MM.1S (cell line): ENCODE measurements at regions not wholly inside any gene's neighbourhood (a gene's known extent, or its start where the extent isn't known, plus 50 kb on each side); places are given as distances from the start of the nearest gene placed in this dataset.

Experiments used
- DNase-seq: peaks from one replicate; pipeline ENCODE4 v3.0.0-alpha.2; 2015
- H2AFZ ChIP-seq: fragments of 300-600 bp; sonication (generic); 2 replicates; pipeline ENCODE4 v1.6.0; 2016; ENCODE audit warnings: antibody characterized with exemption, low read length
- H3F3A ChIP-seq: fragments of 300-600 bp; sonication (generic); 2 replicates; pipeline ENCODE4 v1.6.1; 2016; ENCODE audit warnings: mild to moderate bottlenecking, antibody characterized with exemption, low read length, moderate library complexity, mixed read lengths; ENCODE audit not compliant: insufficient read depth
- H3K27ac ChIP-seq: fragments of 300-600 bp; sonication (generic); 2 replicates; pipeline ENCODE4 v1.5.1; 2016; ENCODE audit warnings: mild to moderate bottlenecking, low read length
- H3K27me3 ChIP-seq: fragments of 300-600 bp; sonication (generic); replicated peaks from 2 replicates; pipeline ENCODE4 v1.6.0; 2016; ENCODE audit warnings: low read length; ENCODE audit not compliant: insufficient read depth
- H3K36me3 ChIP-seq: fragments of 300-600 bp; sonication (generic); replicated peaks from 2 replicates; pipeline ENCODE4 v1.6.1; 2016; ENCODE audit warnings: mild to moderate bottlenecking, low read length, mixed read lengths; ENCODE audit not compliant: insufficient read depth
- H3K4me1 ChIP-seq: fragments of 300-600 bp; sonication (generic); 2 replicates; pipeline ENCODE4 v1.6.1; 2016; ENCODE audit warnings: low read length, mixed read lengths
- H3K4me2 ChIP-seq: fragments of 300-600 bp; sonication (generic); 2 replicates; pipeline ENCODE4 v1.6.0; 2016; ENCODE audit warnings: low read depth, low read length
- H3K4me3 ChIP-seq: fragments of 300-600 bp; sonication (generic); 2 replicates; pipeline ENCODE4 v1.5.1; 2016; ENCODE audit warnings: low read length, mixed read lengths
- H3K79me2 ChIP-seq: fragments of 300-600 bp; sonication (generic); 2 replicates; pipeline ENCODE4 v1.6.1; 2016; ENCODE audit warnings: mixed run types, low read length, mixed read lengths
- H3K9ac ChIP-seq: fragments of 300-600 bp; sonication (generic); 2 replicates; pipeline ENCODE4 v1.6.1; 2016; ENCODE audit warnings: low read length, mixed read lengths
- H3K9me2 ChIP-seq: fragments of 300-600 bp; sonication (generic); replicated peaks from 2 replicates; pipeline ENCODE4 v1.6.1; 2016; ENCODE audit warnings: mild to moderate bottlenecking, low read length, mixed read lengths; ENCODE audit not compliant: insufficient read depth
- H3K9me3 ChIP-seq: fragments of 300-600 bp; sonication (generic); replicated peaks from 2 replicates; pipeline ENCODE4 v1.6.1; 2016; ENCODE audit warnings: mild to moderate bottlenecking, low read length, mixed read lengths; ENCODE audit not compliant: insufficient read depth
- H4K20me1 ChIP-seq: fragments of 300-600 bp; sonication (generic); 2 replicates; pipeline ENCODE4 v1.6.1; 2016; ENCODE audit warnings: mild to moderate bottlenecking, low read length, moderate library complexity, mixed read lengths; ENCODE audit not compliant: insufficient read depth
- CTCF ChIP-seq: fragments of 300-600 bp; sonication (generic); IDR thresholded peaks from 2 replicates; pipeline ENCODE4 v1.5.1; 2016; ENCODE audit warnings: antibody characterized with exemption, low read length, mixed read lengths
- EZH2 ChIP-seq: fragments of 300-600 bp; sonication (generic); optimal IDR thresholded peaks from 2 replicates; pipeline ENCODE3; 2017; ENCODE audit warnings: low read depth, mild to moderate bottlenecking, antibody characterized with exemption, low read length, mixed read lengths
- EZH2phosphoT487 ChIP-seq: fragments of 300-600 bp; sonication (generic); IDR thresholded peaks from 2 replicates; pipeline ENCODE4 v1.6.1; 2018; ENCODE audit warnings: antibody characterized with exemption, low read length

- DNase-seq = no peak
- H3K79me2 ChIP-seq = no peaks in the 10 kb centered on the region
- no peaks in the 10 kb centered on the region for H3K9me2 ChIP-seq
- no peaks in the 10 kb centered on the region for H3K27me3 ChIP-seq
- no peaks in the 10 kb centered on the region for H3K9me3 ChIP-seq
- H3K27ac ChIP-seq = no peak overlapping the region
- no peaks in the 10 kb centered on the region for H3K4me1 ChIP-seq
- H3K9ac ChIP-seq = no peak overlapping the region
- no peaks in the 10 kb centered on the region for H4K20me1 ChIP-seq
- H3K4me2 ChIP-seq = no peak overlapping the region
- no peak overlapping the region for H2AFZ ChIP-seq
- no peak overlapping the region for H3K4me3 ChIP-seq
- no peaks in the 10 kb centered on the region for H3F3A ChIP-seq
- no peak for TF ChIP-seq CTCF
- TF ChIP-seq EZH2 = no peak
- no peak for TF ChIP-seq EZH2phosphoT487
- H3K36me3 ChIP-seq = no peaks in the 10 kb centered on the region
Observed at GRCh38 chr16:73315645-73316044, 267.7 kb upstream of the ZFHX3 start.

GRCh38 chr16:73313950-73314349 is 266.0 kb upstream of the ZFHX3 start:
- TF ChIP-seq CTCF (no peak), EZH2 (no peak), EZH2phosphoT487 (no peak)

GRCh38 chr16:73311857-73312723 is 264.2 kb upstream of the ZFHX3 start:
- no peaks in the 10 kb centered on the region for H4K20me1 ChIP-seq
- no peak for DNase-seq

More at GRCh38 chr16:73313950-73314349, 266.0 kb upstream of the ZFHX3 start:
- no peaks in the 10 kb centered on the region for H3F3A ChIP-seq
- no peak overlapping the region for H3K9ac ChIP-seq
- H3K36me3 ChIP-seq = no peaks in the 10 kb centered on the region
- H3K27me3 ChIP-seq = no peaks in the 10 kb centered on the region
- H3K27ac ChIP-seq = no peak overlapping the region
- no peak for DNase-seq
- H3K4me1 ChIP-seq = no peaks in the 10 kb centered on the region
- H2AFZ ChIP-seq = no peak overlapping the region
- no peaks in the 10 kb centered on the region for H3K9me2 ChIP-seq
- H3K9me3 ChIP-seq = no peaks in the 10 kb centered on the region
- no peaks in the 10 kb centered on the region for H4K20me1 ChIP-seq
- no peak overlapping the region for H3K4me2 ChIP-seq
- no peak overlapping the region for H3K4me3 ChIP-seq
- H3K79me2 ChIP-seq = no peaks in the 10 kb centered on the region

More at GRCh38 chr16:73311857-73312723, 264.2 kb upstream of the ZFHX3 start:
- Histone ChIP-seq H3K9me2 (no peaks in the 10 kb centered on the region), H3K4me1 (no peaks in the 10 kb centered on the region), H2AFZ (no peak overlapping the region), H3K79me2 (no peaks in the 10 kb centered on the region), H3K9ac (no peak overlapping the region), H3K4me3 (no peak overlapping the region), H3K4me2 (no peak overlapping the region), H3K27ac (no peak overlapping the region), H3K9me3 (no peaks in the 10 kb centered on the region), H3F3A (no peaks in the 10 kb centered on the region), H3K36me3 (no peaks in the 10 kb centered on the region), H3K27me3 (no peaks in the 10 kb centered on the region)
- TF ChIP-seq CTCF = no peak
- TF ChIP-seq EZH2 = no peak
